ENCODE measurements at regions not wholly inside any gene's neighbourhood (a gene's known extent, or its start where the extent isn't known, plus 50 kb on each side); places are given as distances from the start of the nearest gene placed in this dataset.

DNA sequence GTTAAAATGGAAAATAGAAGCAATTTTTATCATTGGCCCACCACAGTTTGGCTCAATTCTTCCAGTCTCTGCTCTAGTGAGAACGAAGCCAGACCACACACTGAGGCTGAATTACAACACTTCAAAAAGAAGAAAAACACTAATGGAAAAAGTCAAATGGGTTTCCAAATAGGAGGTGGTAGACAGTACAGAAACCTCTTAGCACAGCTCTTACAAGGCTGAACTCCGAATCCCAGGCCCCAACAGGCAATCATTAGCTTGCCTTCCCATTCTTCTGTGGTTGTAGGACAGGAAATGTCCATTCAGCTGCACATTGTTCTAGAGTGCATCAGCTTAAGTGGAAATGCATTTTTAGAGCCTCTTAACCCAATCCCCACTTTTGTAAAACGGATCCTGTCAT lies 115.1 kb upstream of the MEOX2 start:
- H3K36me3 ChIP-seq (ENCODE audit: control insufficient read depth, insufficient read depth, low read length) = no peaks in the 10 kb centered on the region
- in situ Hi-C loops (cut with HindIII; ENCODE audit: low pct_unique_long_range_greater_than_20kb, low sequenced_read_pairs) (no loop called here), intact Hi-C loops (cut with micrococcal nuclease; ENCODE audit: unreplicated experiment) (no loop called here)
- no peaks in the 10 kb centered on the region for H3K27me3 ChIP-seq (ENCODE audit: control insufficient read depth, insufficient read depth, low read length)
- no peak overlapping the region for H3K27ac ChIP-seq (ENCODE audit: low read length)
- ATAC-seq (no peak), DNase-seq (ENCODE audit: low read depth, low spot score) (no peak)
- no peak overlapping the region for H3K4me3 ChIP-seq (ENCODE audit: low read depth in 2 of 2, low read length in 2 of 2)
- H3K4me1 ChIP-seq (ENCODE audit: control insufficient read depth, insufficient read depth, low read length) = no peaks in the 10 kb centered on the region
- TF ChIP-seq TCF7L2 (IDR thresholded peaks at IDR 0.05; ENCODE audit: low read depth, low read length) (no peak), SIN3A (IDR thresholded peaks at IDR 0.05; ENCODE audit: borderline replicate concordance, insufficient read depth, low read depth, low read length) (no peak), POLR2AphosphoS5 (IDR thresholded peaks at IDR 0.05; ENCODE audit: low read depth, low read length) (no peak)
- TF ChIP-seq, protein P1, sequence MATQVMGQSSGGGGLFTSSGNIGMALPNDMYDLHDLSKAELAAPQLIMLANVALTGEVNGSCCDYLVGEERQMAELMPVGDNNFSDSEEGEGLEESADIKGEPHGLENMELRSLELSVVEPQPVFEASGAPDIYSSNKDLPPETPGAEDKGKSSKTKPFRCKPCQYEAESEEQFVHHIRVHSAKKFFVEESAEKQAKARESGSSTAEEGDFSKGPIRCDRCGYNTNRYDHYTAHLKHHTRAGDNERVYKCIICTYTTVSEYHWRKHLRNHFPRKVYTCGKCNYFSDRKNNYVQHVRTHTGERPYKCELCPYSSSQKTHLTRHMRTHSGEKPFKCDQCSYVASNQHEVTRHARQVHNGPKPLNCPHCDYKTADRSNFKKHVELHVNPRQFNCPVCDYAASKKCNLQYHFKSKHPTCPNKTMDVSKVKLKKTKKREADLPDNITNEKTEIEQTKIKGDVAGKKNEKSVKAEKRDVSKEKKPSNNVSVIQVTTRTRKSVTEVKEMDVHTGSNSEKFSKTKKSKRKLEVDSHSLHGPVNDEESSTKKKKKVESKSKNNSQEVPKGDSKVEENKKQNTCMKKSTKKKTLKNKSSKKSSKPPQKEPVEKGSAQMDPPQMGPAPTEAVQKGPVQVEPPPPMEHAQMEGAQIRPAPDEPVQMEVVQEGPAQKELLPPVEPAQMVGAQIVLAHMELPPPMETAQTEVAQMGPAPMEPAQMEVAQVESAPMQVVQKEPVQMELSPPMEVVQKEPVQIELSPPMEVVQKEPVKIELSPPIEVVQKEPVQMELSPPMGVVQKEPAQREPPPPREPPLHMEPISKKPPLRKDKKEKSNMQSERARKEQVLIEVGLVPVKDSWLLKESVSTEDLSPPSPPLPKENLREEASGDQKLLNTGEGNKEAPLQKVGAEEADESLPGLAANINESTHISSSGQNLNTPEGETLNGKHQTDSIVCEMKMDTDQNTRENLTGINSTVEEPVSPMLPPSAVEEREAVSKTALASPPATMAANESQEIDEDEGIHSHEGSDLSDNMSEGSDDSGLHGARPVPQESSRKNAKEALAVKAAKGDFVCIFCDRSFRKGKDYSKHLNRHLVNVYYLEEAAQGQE (IDR thresholded peaks at IDR 0.05; ENCODE audit: insufficient read depth in 1 of 2, low read depth in 2 of 2, low read length in 1 of 2) = no peak
- TF ChIP-seq, protein P2, sequence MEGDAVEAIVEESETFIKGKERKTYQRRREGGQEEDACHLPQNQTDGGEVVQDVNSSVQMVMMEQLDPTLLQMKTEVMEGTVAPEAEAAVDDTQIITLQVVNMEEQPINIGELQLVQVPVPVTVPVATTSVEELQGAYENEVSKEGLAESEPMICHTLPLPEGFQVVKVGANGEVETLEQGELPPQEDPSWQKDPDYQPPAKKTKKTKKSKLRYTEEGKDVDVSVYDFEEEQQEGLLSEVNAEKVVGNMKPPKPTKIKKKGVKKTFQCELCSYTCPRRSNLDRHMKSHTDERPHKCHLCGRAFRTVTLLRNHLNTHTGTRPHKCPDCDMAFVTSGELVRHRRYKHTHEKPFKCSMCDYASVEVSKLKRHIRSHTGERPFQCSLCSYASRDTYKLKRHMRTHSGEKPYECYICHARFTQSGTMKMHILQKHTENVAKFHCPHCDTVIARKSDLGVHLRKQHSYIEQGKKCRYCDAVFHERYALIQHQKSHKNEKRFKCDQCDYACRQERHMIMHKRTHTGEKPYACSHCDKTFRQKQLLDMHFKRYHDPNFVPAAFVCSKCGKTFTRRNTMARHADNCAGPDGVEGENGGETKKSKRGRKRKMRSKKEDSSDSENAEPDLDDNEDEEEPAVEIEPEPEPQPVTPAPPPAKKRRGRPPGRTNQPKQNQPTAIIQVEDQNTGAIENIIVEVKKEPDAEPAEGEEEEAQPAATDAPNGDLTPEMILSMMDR (IDR thresholded peaks at IDR 0.05) = no peak
- ChIA-PET CTCF (no interaction called here), POLR2A (interaction anchor here (0.6 kb wide), 1 partner anchor 108 kb away, joined by 3 read pairs; no protein-coding TSS in a partner anchor)
- no TSS peak for BruUV-seq (replicated peaks)
- no peaks in the 10 kb centered on the region for H3K9me3 ChIP-seq (ENCODE audit: control insufficient read depth, insufficient read depth, low read depth, low read length)

DNA sequence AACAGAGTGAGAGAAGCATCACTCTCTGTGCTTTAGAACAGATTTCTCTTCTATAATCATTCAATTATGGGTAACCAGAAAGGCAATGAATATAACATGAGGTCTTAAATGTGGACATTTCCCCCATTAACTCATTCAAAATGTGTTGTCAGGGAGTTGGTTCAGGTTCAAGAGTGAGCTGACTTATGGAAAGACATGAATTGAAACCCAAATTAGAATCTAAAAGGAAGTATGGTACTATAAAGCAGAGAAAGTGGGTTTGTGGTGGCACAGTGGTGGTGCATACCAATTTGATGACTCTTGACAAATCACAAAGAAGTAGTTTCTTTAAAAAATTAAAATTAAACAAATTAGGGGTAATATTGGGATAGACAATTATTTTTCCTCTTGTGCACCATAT lies 114.6 kb upstream of the MEOX2 start:
- in situ Hi-C loops (cut with HindIII; ENCODE audit: low pct_unique_long_range_greater_than_20kb, low sequenced_read_pairs) (no loop called here), intact Hi-C loops (cut with micrococcal nuclease; ENCODE audit: unreplicated experiment) (no loop called here)
- TF ChIP-seq, protein P2 (IDR thresholded peaks at IDR 0.05) = no peak
- TF ChIP-seq POLR2AphosphoS5 (IDR thresholded peaks at IDR 0.05; ENCODE audit: low read depth, low read length) (no peak), SIN3A (IDR thresholded peaks at IDR 0.05; ENCODE audit: borderline replicate concordance, insufficient read depth, low read depth, low read length) (no peak), TCF7L2 (IDR thresholded peaks at IDR 0.05; ENCODE audit: low read depth, low read length) (no peak)
- TF ChIP-seq, protein P1 (IDR thresholded peaks at IDR 0.05; ENCODE audit: insufficient read depth in 1 of 2, low read depth in 2 of 2, low read length in 1 of 2) = no peak
- ATAC-seq (no peak), DNase-seq (ENCODE audit: low read depth, low spot score) (no peak)
- Histone ChIP-seq H3K36me3 (ENCODE audit: control insufficient read depth, insufficient read depth, low read length) (no peaks in the 10 kb centered on the region), H3K27ac (ENCODE audit: low read length) (no peak overlapping the region), H3K4me3 (ENCODE audit: low read depth in 2 of 2, low read length in 2 of 2) (no peak overlapping the region), H3K9me3 (ENCODE audit: control insufficient read depth, insufficient read depth, low read depth, low read length) (no peaks in the 10 kb centered on the region), H3K4me1 (ENCODE audit: control insufficient read depth, insufficient read depth, low read length) (no peaks in the 10 kb centered on the region), H3K27me3 (ENCODE audit: control insufficient read depth, insufficient read depth, low read length) (no peaks in the 10 kb centered on the region)
- BruUV-seq (replicated peaks) = no TSS peak
- POLR2A ChIA-PET = interaction anchor here (0.6 kb wide), 1 partner anchor 109 kb away, joined by 3 read pairs; no protein-coding TSS in a partner anchor
- CTCF ChIA-PET = no interaction called here

Measured in Panc1 (cell line).